GM12874 (cell line): ENCODE measurements at regions not wholly inside any gene's neighbourhood (a gene's known extent, or its start where the extent isn't known, plus 50 kb on each side); places are given as distances from the start of the nearest gene placed in this dataset.
A peak's percentile ranks its signal among the peaks of the same experiment; 100 is the strongest.

Source experiments
- TF ChIP-seq, protein P1 (sequence below): IDR thresholded peaks from 2 replicates; pipeline ENCODE4 v1.5.1; 2011; ENCODE audit warnings: low read depth, mild to moderate bottlenecking, control low read depth, low read length, moderate library complexity; ENCODE audit not compliant: insufficient read depth

DNA sequence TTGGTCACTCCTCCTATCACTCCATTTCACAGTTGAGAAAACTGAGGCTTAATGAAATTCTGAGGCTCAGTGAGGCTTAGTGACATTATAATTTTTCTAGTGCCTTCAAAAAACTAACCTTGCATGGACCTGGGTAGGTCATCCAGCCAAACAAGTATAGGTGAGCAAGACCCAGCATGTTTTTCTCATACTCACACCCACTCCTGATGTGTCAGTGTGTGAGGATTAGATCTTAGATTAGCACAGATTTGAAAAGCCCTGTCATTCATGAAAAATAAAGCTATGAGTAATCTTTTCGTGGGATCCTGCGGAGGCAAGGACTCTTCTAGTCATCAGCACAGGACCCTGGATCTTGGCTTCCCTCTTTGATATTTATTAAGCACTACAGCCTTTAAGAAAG, 146.7 kb downstream of the CHIC2 start:
- TF ChIP-seq, protein P1, sequence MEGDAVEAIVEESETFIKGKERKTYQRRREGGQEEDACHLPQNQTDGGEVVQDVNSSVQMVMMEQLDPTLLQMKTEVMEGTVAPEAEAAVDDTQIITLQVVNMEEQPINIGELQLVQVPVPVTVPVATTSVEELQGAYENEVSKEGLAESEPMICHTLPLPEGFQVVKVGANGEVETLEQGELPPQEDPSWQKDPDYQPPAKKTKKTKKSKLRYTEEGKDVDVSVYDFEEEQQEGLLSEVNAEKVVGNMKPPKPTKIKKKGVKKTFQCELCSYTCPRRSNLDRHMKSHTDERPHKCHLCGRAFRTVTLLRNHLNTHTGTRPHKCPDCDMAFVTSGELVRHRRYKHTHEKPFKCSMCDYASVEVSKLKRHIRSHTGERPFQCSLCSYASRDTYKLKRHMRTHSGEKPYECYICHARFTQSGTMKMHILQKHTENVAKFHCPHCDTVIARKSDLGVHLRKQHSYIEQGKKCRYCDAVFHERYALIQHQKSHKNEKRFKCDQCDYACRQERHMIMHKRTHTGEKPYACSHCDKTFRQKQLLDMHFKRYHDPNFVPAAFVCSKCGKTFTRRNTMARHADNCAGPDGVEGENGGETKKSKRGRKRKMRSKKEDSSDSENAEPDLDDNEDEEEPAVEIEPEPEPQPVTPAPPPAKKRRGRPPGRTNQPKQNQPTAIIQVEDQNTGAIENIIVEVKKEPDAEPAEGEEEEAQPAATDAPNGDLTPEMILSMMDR = no peak

DNA sequence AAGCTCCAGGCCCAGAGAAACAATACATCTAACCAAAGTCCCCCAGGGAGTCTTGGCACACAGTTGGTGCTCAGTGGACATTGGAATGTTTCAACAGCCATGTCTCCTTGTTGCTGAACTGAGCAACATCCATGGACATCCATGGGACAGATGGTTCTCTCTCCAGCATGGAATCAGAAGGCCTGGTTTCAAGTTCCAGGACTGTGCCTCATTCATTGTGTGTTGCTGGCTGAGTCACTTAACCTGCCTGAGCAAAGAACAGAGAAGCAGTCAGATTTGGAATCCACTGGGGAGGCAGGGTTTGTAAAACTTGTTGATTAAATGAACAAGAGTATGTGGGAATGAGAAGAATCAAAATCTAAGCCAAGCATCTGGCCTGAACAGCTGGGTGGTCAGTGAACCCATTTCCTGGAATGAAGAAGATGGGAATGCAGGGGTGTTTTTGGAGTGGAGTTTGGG, 147.9 kb downstream of the CHIC2 start:
- TF ChIP-seq, protein P1 = no peak

DNA sequence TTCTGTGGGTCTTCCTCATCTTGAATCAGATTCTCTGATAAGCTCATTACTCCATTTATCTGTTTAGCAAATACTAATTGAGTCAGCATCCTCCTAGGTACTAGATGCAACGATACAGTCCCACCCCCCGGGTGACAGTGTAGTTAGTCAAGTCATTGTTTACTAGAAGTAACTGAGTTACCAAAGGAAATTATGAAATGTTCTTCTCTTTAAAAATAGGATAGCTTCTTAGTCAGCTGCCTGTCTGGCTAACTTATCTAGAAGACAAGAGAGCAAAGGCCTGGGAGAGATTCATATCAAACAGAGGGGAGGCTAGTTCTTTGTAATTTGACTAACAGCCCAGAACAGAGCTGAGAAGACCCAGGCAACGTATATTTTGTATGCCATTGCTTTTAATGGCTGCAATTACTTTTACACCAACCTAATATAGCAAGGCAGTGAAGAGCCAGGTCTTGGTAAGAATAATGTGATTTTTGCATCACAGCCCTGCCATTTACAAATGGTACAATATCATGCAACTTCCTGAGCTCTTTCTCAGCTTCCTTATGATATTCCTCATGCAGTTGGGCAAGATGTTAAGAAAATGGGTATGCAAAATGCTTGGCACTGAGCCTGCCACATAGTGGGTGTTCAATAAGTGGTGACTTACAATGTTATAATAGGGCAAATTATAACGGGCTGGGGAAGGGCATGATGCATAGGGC, 149.9 kb downstream of the CHIC2 start:
- TF ChIP-seq, protein P1 = no peak

DNA sequence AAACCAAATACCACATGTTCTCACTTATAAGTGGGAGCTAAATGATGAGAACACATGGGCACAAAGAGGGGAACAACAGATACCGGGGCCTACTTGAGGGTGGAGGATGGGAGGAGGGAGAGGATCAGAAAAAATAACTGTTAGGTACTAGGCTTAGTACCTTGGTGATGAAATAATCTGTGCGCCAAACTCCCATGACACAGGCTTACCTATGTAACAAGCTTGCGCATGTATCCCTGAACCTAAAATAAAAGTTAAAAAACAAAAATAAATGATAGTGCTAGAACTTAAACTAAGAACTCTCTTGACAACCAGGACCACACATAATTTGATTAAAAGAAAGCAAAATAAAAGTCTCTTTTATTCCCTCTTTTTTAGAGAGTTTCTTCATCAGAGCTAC, 150.6 kb downstream of the CHIC2 start:
- TF ChIP-seq, protein P1 = no peak

DNA sequence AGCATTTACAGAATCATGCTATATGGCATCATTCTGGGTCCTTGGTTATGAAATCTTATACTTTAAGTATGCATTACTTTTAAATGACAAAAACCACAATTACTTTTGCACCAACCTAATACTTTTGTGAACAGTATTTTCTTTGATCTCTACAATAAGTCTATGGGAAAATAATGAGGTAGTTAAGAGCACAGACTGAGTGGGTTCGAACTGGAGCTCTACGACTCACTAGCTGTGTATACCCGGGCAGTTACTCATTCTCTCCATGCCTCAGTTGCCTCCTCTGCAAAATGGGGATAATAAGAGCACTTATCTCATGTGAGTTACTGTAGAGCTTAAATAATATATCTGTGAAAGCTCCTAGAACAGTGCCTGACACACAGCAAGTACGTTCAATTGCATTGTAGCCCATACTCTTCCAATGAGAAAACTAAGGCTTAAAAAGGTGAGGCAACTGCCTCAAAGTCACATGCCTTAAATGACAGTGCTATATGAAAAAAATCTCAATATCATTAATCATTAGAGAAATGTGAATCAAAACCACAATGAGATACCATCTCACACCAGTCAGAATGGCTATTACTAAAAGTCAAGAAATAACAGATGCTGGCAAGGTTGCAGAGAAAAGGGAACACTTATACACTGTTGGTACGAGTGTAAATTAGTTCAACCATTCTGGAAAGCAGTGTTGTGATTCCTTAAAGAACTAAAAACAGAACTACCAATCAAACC, 151.5 kb downstream of the CHIC2 start:
- TF ChIP-seq, protein P1 = no peak

DNA sequence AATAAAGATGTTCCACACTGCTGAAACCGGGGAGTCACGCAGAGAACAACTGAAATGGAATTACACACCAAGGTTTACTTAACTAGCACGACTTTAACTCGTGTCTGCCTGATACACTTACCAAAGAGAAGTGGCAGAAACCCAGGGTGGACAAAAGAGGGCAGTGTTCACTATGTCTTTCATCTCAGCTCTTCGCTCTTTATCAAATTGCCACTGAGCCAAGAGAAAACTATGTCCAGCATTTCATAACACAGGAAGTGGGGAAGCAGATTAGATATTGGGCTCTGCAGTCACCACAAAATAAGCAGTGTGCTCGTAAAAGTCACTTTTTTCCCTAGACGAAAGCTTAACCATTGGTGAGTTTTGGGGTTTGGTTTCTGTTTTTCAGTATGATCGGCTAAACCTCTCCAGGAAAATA, 155.7 kb downstream of the CHIC2 start:
- TF ChIP-seq, protein P1 = peak; percentile 58

DNA sequence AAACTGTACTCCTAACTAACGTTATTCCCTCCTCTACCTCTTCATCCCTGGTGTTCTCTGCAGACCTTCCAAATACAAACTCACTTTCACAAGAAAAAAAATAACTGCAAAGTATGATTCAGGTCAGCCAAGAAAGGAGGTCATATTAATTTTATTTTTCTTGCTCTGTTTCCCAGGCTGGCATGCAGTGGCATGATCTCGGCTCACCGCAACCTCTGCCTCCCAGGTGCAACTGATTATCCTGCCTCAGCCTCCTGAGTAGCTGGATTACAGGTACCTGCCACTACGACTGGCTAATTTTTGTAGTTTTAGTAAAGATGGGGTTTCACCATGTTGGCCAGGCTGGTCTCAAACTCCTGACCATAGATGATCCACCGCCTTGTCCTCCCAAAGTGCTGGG, 156.6 kb downstream of the CHIC2 start:
- TF ChIP-seq, protein P1 = no peak
